Loucy (cell line): ENCODE measurements at regions not wholly inside any gene's neighbourhood (a gene's known extent, or its start where the extent isn't known, plus 50 kb on each side); places are given as distances from the start of the nearest gene placed in this dataset.

Experiments used
- H2AFZ ChIP-seq: fragments of 200-600 bp; sonication (generic); 2 replicates; pipeline ENCODE4 v1.6.0; 2016; ENCODE audit warnings: antibody characterized with exemption, mild to moderate bottlenecking, low read length, moderate library complexity
- H3F3A ChIP-seq: fragments of 200-600 bp; 2 replicates; pipeline ENCODE4 v1.6.0; 2016; ENCODE audit warnings: antibody characterized with exemption, low read depth, mild to moderate bottlenecking
- H3K27me3 ChIP-seq: fragments of 200-600 bp; sonication (generic); 2 replicates; pipeline ENCODE4 v1.6.1; 2014; ENCODE audit warnings: low read length, mild to moderate bottlenecking; ENCODE audit not compliant: insufficient read depth, poor library complexity, severe bottlenecking
- H3K36me3 ChIP-seq: fragments of 200-600 bp; sonication (generic); 2 replicates; pipeline ENCODE4 v1.6.1; 2016; ENCODE audit warnings: low read length; ENCODE audit not compliant: insufficient read depth
- H3K4me1 ChIP-seq: fragments of 200-600 bp; sonication (generic); 2 replicates; pipeline ENCODE4 v1.5.1; 2014; ENCODE audit warnings: low read length, mild to moderate bottlenecking; ENCODE audit not compliant: insufficient read depth, poor library complexity, severe bottlenecking
- H3K4me2 ChIP-seq: fragments of 200-600 bp; sonication (generic); 2 replicates; pipeline ENCODE4 v1.6.0; 2014; ENCODE audit warnings: antibody characterized with exemption, low read length, low read depth, mild to moderate bottlenecking; ENCODE audit not compliant: poor library complexity, severe bottlenecking
- H3K4me3 ChIP-seq: fragments of 200-600 bp; sonication (generic); 2 replicates; pipeline ENCODE4 v1.5.1; 2014; ENCODE audit warnings: low read length, mild to moderate bottlenecking, mixed read lengths; ENCODE audit not compliant: poor library complexity, severe bottlenecking
- H3K79me2 ChIP-seq: fragments of 200-600 bp; sonication (generic); 2 replicates; pipeline ENCODE4 v1.6.1; 2014; ENCODE audit warnings: low read length; ENCODE audit not compliant: insufficient read depth
- H3K9ac ChIP-seq: fragments of 200-600 bp; sonication (generic); 2 replicates; pipeline ENCODE4 v1.6.0; 2014; ENCODE audit warnings: mild to moderate bottlenecking, low read depth, low read length, moderate library complexity; ENCODE audit not compliant: poor library complexity, severe bottlenecking
- H3K9me2 ChIP-seq: fragments of 200-600 bp; sonication (generic); replicated peaks from 2 replicates; pipeline ENCODE4 v1.6.1; 2016; ENCODE audit warnings: low read depth, low read length, mixed read lengths
- H3K9me3 ChIP-seq: fragments of 200-600 bp; sonication (generic); 2 replicates; pipeline ENCODE4 v1.6.1; 2014; ENCODE audit warnings: mild to moderate bottlenecking, antibody characterized with exemption, low read length, low read depth; ENCODE audit not compliant: insufficient read depth
- H4K20me1 ChIP-seq: fragments of 200-600 bp; sonication (generic); 2 replicates; pipeline ENCODE4 v1.6.0; 2014; ENCODE audit warnings: antibody characterized with exemption, low read length, mild to moderate bottlenecking; ENCODE audit not compliant: insufficient read depth, poor library complexity, severe bottlenecking
- EZH2phosphoT487 ChIP-seq: fragments of 200-600 bp; IDR thresholded peaks from 2 replicates; pipeline ENCODE4 v1.6.1; 2018; ENCODE audit warnings: antibody characterized with exemption, mild to moderate bottlenecking, moderate library complexity, borderline replicate concordance
- TF ChIP-seq, protein P1 (sequence below): fragments of 200-600 bp; sonication (generic); conservative IDR thresholded peaks from 2 replicates; pipeline ENCODE4 v1.5.1; 2014; ENCODE audit warnings: mild to moderate bottlenecking, antibody characterized with exemption, low read length

DNA sequence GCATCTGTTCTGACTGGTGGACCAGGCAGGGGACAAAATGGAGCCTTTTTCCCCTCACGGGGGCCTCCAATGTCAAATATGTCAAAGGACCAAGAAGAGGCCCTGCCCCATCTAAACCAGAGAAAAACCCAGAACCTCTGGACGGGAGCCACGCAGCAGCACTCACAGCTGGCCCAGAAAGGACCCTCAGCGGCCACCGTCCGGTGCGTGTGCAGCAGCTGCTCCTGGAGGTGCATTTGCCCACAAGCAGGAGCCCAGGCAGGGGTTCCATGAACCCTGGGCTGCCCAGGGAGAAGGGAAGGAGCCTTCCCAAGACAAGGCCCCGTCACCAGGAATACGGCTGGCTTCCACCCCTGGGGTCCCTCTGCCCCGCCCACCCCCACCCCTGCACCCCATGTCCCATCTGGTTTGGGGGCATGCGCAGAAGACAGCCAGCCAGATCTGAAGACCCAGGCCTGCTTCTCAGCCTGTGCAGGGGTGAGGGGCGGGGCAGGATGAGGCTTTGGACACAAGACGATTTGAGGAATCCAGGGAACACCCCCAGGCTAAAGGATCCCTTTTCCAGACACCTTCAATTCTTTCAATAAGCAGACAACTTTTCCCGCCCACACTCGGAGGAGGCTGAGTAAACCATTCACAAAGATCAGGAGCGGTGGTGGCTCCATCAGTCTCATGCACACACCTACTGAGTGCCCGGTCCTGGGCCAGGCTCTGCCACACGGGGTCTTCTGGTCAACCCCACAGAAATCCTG is 423.1 kb downstream of the SHANK2 start:
- H3K9me3 ChIP-seq: peaks cover 9% of the 10 kb centered on the region; the same call in 1 of the 2 replicates
- H3K27me3 ChIP-seq: no peaks in the 10 kb centered on the region
- H3K4me1 ChIP-seq: no peaks in the 10 kb centered on the region
- H3K4me3 ChIP-seq: no peak overlapping the region
- no peak for TF ChIP-seq EZH2phosphoT487
- TF ChIP-seq, protein P1, sequence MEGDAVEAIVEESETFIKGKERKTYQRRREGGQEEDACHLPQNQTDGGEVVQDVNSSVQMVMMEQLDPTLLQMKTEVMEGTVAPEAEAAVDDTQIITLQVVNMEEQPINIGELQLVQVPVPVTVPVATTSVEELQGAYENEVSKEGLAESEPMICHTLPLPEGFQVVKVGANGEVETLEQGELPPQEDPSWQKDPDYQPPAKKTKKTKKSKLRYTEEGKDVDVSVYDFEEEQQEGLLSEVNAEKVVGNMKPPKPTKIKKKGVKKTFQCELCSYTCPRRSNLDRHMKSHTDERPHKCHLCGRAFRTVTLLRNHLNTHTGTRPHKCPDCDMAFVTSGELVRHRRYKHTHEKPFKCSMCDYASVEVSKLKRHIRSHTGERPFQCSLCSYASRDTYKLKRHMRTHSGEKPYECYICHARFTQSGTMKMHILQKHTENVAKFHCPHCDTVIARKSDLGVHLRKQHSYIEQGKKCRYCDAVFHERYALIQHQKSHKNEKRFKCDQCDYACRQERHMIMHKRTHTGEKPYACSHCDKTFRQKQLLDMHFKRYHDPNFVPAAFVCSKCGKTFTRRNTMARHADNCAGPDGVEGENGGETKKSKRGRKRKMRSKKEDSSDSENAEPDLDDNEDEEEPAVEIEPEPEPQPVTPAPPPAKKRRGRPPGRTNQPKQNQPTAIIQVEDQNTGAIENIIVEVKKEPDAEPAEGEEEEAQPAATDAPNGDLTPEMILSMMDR: no peak
- no peak overlapping the region for H2AFZ ChIP-seq
- no peak overlapping the region for H3K9ac ChIP-seq
- H3F3A ChIP-seq: no peaks in the 10 kb centered on the region
- H4K20me1 ChIP-seq: no peaks in the 10 kb centered on the region
- no peaks in the 10 kb centered on the region for H3K36me3 ChIP-seq
- H3K4me2 ChIP-seq: no peak overlapping the region
- no peaks in the 10 kb centered on the region for H3K79me2 ChIP-seq
- H3K9me2 ChIP-seq: no peaks in the 10 kb centered on the region

DNA sequence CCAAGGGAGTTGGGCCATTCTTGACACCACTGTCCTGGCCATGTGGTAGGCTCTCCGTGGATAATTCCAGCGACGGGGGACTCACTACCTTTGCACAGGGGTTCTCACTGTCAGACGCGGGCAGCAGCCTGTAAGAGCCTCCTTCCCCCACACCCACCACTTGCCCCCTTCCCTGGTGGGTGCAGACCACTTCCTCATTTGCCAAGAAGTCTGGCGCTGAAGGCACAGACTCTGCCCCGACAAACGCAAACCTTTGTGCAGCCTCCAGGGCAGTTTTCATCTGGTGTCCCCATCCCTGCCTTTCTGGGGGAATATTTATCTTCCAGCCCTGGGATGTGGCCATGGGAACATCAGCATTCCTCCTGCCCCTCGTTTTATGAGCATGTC is 422.5 kb downstream of the SHANK2 start:
- H3K27me3 ChIP-seq: no peaks in the 10 kb centered on the region
- no peak overlapping the region for H3K9ac ChIP-seq
- no peak overlapping the region for H2AFZ ChIP-seq
- no peak overlapping the region for H3K4me2 ChIP-seq
- H3K9me2 ChIP-seq: no peaks in the 10 kb centered on the region
- H3K9me3 ChIP-seq: peaks cover 9% of the 10 kb centered on the region; the same call in 1 of the 2 replicates
- TF ChIP-seq EZH2phosphoT487: no peak
- TF ChIP-seq, protein P1: no peak
- H4K20me1 ChIP-seq: no peaks in the 10 kb centered on the region
- no peaks in the 10 kb centered on the region for H3K79me2 ChIP-seq
- H3K36me3 ChIP-seq: no peaks in the 10 kb centered on the region
- H3F3A ChIP-seq: no peaks in the 10 kb centered on the region
- H3K4me3 ChIP-seq: no peak overlapping the region
- H3K4me1 ChIP-seq: no peaks in the 10 kb centered on the region

DNA sequence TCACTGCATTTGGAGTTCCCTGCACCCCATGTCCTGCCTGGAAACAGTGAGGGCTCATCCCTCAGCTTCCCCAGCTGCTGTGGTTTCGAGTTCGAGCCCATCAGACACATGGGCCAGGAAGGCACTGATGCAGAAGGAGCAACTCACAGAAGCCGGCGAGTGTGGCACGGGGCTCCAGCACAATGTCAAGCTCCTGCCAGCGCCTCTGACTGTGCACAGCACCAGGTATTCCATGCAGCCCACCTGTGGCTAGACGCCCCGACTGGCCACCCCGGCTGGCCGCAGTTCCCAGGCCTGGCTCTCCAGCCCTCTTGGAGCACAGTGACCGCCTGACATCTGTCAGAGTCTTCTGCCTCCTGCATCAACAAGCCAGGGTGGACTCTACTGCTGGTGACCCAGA is 419.4 kb downstream of the SHANK2 start:
- H3K4me3 ChIP-seq: no peak overlapping the region
- no peaks in the 10 kb centered on the region for H3K9me2 ChIP-seq
- H3F3A ChIP-seq: no peaks in the 10 kb centered on the region
- no peaks in the 10 kb centered on the region for H3K27me3 ChIP-seq
- H3K36me3 ChIP-seq: no peaks in the 10 kb centered on the region
- H3K4me1 ChIP-seq: no peaks in the 10 kb centered on the region
- no peak overlapping the region for H3K4me2 ChIP-seq
- no peak overlapping the region for H2AFZ ChIP-seq
- H4K20me1 ChIP-seq: no peaks in the 10 kb centered on the region
- TF ChIP-seq EZH2phosphoT487: no peak
- TF ChIP-seq, protein P1: no peak
- no peak overlapping the region for H3K9ac ChIP-seq
- no peaks in the 10 kb centered on the region for H3K79me2 ChIP-seq
- peaks cover 14% of the 10 kb centered on the region; the same call in 1 of the 2 replicates for H3K9me3 ChIP-seq
